GM19397 (cell line): ENCODE measurements at regions not wholly inside any gene's neighbourhood (a gene's known extent, or its start where the extent isn't known, plus 50 kb on each side); places are given as distances from the start of the nearest gene placed in this dataset.
A peak's percentile ranks its signal among the peaks of the same experiment; 100 is the strongest.

Experiments
- ATAC-seq: cut with Tn5 transposase; IDR thresholded peaks from one replicate; pipeline ENCODE4 v1.9.1; 2021; ENCODE audit warnings: mild to moderate bottlenecking, moderate library complexity; ENCODE audit not compliant: unreplicated experiment

GRCh38 chr3:160129459-160130061, 95.7 kb upstream of the C3orf80 start:
- no peak for ATAC-seq

DNA sequence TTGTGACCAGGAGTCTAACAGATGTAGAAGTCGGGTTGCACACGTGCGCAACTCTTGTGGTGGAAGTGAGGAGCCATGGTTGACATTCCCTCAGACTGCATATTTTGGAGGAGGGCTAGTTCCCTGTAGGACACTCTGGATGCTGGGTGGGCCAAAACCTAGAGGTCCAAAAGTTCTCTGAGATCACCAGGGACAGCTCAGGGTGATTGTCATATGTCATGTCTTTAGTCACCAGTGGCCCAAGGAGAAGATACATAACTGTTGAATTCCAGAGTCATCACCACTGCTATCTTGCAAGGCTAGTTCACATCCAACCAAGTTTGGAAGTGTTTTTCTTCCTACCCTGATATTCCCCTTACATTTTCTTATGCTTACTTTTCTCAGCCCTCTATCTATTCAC, 95.2 kb upstream of the C3orf80 start:
- no peak for ATAC-seq

- no peak for ATAC-seq
Measured at GRCh38 chr3:160130950-160131349, 94.3 kb upstream of the C3orf80 start.

DNA sequence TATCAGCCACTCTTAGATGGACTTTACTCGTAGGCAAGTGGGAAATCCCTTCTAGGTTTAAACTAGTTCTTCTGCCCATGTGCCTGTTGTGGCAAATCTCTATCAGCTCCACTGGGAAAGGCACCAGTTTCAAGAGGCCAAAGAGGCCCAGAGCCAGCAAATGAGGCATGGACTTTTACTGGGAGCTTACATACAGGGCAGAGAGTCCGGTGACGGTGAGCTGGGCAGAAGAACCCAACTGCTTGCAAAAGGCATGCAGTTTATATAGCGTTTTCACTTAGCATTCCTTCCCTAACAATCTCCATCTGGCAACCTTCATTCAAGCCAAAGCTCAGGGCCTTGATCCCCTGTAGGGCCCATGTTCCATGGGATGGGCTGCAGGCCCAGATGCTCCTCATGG, 93.0 kb upstream of the C3orf80 start:
- no peak for ATAC-seq

GRCh38 chr3:160133757-160134156, 91.5 kb upstream of the C3orf80 start:
- ATAC-seq = no peak

- no peak for ATAC-seq
Measured at GRCh38 chr3:160134454-160134853, 90.8 kb upstream of the C3orf80 start.

DNA sequence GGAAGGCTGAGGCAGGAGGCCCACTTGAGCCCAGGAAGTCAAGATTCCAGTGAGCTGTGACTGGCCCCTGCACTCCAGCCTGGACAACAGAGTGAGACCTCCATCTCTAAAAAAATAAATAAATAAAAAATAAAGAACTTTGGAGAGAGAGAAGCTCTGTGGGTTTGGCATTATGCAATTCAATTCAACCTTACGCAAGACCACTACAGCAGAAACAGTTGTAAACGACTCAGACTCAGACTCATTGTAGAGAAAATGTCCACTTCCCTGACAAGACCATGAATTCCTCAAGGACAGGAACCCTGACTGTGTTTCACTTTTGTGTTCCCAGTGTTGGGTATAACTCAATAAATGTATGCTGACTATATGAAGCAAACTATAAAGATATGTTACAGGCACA, 90.3 kb upstream of the C3orf80 start:
- ATAC-seq = no peak

DNA sequence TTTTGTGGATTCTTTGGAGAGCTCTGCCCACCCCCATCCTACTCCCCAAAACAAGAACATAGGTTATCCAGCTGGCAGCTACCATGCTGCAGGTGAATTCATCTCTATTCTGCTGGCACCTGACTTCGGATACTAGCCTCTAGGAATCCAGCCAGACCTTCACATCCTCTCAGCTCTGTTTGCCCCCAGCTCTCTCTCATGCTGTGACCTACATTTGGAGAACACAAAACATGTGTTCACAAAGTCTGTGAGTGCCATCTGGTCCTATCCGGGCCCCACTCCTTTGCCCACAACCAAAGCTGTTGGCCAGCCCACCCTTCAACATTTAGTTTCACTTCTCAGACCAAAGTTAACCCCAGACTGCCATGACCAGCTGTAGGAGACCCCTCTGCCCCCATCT, 89.4 kb upstream of the C3orf80 start:
- peak; percentile 34 for ATAC-seq

DNA sequence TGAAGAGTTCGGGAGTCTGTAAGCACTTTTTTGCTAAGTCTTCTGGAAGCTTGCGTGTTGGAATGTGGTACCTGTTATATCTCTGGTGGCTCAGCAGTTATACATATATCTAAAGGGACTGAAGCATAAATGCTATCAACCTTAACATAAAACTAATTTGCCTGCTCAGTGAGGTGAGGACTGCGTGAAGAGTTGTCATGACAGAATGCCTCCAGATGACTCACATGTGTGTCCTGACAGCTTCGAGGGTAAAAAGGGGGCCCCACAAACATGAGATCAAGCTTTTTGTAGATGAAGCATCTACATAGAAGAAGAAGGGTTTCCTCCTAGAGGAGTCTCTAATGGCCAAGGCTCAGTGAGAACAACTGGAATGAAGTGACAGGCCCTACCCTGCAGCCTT, 88.8 kb upstream of the C3orf80 start:
- peak; percentile 56 for ATAC-seq

- ATAC-seq = no peak
Measured at GRCh38 chr3:160139291-160139690, 85.9 kb upstream of the C3orf80 start.

- no peak for ATAC-seq
Measured at GRCh38 chr3:160140756-160141155, 84.5 kb upstream of the C3orf80 start.

DNA sequence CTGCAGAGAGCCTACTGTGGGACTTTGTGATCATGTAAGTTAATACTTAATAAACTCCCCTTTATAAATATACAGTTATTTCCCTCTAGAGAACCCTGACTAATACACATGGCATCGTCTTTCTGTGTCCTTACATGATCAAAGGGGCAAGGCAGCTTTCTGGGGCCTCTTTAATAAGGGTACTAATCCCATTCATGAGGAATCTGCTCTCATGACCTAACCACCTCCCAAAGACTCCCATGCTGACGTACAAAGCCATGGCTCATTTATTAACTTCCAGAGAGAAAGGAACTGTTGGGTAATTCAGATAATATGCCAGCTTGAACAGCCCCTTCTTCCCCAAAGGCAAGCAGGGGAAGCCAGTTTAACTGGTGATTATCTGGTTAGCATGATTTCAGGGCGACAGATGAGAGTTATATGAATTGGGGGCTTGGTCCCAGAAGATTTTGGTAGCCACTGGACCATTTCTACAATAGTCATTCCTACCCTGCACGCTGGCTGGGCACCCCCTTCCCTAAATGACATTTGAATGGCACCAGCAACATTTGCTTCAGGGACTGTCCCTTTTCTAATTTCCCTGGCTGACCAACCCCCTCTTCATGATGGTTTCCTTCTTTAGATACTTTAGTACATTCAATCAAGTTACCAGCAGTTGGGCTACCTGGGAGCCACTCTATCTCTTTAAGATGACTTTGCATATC, 83.6 kb upstream of the C3orf80 start:
- no peak for ATAC-seq

- ATAC-seq = no peak
Measured at GRCh38 chr3:160143482-160143881, 81.7 kb upstream of the C3orf80 start.

- ATAC-seq = no peak
Measured at GRCh38 chr3:160150066-160150465, 75.2 kb upstream of the C3orf80 start.

DNA sequence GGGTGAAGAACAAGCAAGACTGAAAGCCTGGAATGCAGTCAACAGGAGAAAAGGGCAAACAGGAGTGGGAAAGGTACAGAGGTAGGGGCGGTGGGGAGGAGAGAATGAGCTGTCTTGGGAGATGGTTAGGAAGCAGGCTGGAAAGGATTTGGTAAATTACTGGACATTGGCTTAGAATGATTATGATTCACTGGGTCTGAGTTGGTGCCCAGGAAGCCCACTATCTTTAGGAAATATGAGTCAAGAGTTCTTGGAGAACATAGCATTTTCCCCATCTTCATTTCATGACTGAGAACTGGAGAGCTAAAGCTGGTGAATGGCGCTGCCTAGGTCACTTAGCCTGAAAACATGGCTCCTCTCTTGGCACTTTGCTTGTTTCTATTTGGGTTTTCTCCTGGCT, 74.7 kb upstream of the C3orf80 start:
- no peak for ATAC-seq

DNA sequence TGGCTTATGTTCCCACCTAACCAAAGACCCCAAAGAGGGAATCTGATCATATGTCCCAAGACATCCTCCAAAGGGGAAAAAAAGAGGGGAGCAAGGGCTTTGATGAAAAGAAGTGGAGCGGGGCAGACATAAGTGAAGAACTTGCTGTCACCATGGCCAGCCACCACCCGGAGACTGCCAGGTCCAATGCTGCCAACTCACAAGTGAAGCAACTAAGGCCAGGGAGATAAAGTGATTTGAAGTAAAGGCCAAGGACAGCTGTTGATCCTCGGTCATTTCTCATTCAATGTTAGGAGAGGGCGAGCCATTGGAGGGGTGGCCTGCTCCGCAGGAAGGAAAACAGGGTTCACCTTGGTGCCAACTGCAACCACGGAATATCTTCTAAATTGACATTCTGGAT, 72.6 kb upstream of the C3orf80 start:
- no peak for ATAC-seq

- ATAC-seq = no peak
Measured at GRCh38 chr3:160154033-160154432, 71.2 kb upstream of the C3orf80 start.

DNA sequence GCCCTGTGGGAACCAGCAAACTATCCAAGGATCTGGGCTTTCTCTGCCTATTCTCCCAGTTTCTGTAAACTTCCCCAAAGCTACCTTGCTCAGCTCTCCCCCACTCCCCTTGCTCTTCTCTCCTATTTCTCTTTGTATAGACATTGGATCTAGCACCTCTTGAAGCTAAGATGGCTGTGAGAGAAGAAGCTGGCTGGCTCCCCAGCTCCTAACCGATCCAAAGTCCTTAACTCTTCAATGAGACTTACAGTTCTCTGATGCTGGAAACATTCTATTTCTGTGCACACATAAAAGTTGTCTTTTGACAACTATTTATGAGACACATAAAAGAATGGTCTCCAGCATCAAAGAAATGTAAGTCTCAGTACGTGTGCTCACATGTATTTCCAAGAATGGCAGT, 70.6 kb upstream of the C3orf80 start:
- ATAC-seq = no peak

- ATAC-seq = no peak
Measured at GRCh38 chr3:160157321-160157720, 67.9 kb upstream of the C3orf80 start.

DNA sequence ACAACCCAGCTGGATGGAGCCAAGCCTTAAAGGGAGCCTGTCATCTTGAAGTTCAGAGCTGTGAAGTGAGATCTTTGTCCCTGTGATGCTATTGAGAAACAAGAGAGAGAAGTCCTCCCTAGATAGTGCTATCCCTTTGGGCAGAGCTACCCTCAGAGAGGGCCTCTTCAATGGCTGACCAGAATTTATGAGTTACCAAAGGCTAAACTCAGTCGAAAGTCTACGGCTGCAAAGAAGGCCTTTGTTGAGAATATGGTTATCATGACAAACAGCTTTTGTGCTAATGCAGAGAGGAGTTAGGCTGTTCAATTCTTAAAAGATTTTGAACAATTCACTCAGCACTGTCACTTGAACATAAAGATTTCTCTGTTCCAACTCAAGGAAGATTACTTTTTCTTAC, 65.9 kb upstream of the C3orf80 start:
- no peak for ATAC-seq

DNA sequence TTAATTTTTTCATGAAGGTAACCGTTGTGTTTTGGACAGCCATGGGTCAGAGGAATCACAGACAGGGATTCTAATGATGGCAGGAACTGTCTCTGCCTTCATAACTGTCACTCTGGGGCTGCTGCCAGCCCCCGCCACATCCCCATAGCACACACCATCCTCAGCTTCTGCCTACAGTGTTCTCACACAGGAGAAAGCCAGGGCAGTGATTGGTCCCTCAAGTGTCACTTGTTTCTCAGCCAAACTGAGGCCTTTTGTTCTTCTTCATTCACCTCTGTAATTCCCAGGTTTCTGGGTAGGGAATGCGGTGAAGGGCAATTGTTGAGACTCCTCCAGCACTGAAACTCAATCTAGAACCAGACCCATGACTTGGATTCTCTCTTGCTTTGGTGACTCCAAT, 65.4 kb upstream of the C3orf80 start:
- no peak for ATAC-seq

- no peak for ATAC-seq
Measured at GRCh38 chr3:160161921-160162320, 63.3 kb upstream of the C3orf80 start.

DNA sequence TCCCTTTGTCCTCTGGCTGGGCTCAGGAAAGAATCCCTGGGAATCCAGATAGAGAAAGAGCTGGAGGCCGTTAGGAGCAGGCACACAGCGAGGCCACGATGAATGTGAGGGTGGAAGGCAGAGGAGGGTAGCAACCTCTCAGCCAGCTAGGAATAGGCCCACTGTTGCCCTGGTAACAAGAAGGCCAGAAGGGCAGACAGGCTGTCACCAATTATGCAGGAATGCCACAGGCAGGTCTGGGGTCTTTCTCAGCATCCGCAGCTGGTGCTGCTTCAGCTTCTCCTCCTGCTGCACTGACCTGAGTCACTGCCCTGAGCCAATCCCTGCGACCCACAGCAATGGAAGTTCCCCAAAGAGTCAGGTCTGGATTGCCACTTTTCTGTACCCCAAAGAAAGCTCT, 62.8 kb upstream of the C3orf80 start:
- no peak for ATAC-seq
